Glutamatergic neuron (in vitro differentiated cells): ENCODE measurements at regions not wholly inside any gene's neighbourhood (a gene's known extent, or its start where the extent isn't known, plus 50 kb on each side); places are given as distances from the start of the nearest gene placed in this dataset.

Source experiments
- DNase-seq: peaks from one replicate; pipeline ENCODE4 v3.0.0; 2022
- H3K27ac Mint-ChIP-seq: one replicate; pipeline ENCODE4 v1.8.0; 2020; ENCODE audit warnings: mild to moderate bottlenecking, mixed read lengths, inconsistent platforms; ENCODE audit not compliant: unreplicated experiment
- H3K27me3 Mint-ChIP-seq: one replicate; pipeline ENCODE4 v1.8.0; 2020; ENCODE audit warnings: mild to moderate bottlenecking, moderate library complexity, mixed read lengths, inconsistent platforms; ENCODE audit not compliant: unreplicated experiment
- H3K36me3 Mint-ChIP-seq: one replicate; pipeline ENCODE4 v1.8.0; 2020; ENCODE audit warnings: mild to moderate bottlenecking, mixed read lengths, inconsistent platforms; ENCODE audit not compliant: unreplicated experiment
- H3K4me1 Mint-ChIP-seq: one replicate; pipeline ENCODE4 v1.8.0; 2020; ENCODE audit warnings: mild to moderate bottlenecking, low read depth, mixed read lengths, inconsistent platforms; ENCODE audit not compliant: unreplicated experiment
- H3K4me3 Mint-ChIP-seq: one replicate; pipeline ENCODE4 v1.8.0; 2020; ENCODE audit warnings: mild to moderate bottlenecking, mixed read lengths, inconsistent platforms; ENCODE audit not compliant: unreplicated experiment
- H3K9me3 Mint-ChIP-seq: one replicate; pipeline ENCODE4 v1.8.0; 2020; ENCODE audit warnings: mild to moderate bottlenecking, moderate library complexity, mixed read lengths, inconsistent platforms; ENCODE audit not compliant: unreplicated experiment
- CTCF ChIP-seq: fragments of 200-600 bp; sonication (generic); IDR thresholded peaks from one replicate; pipeline ENCODE4 v1.5.0; 2021; ENCODE audit not compliant: partially characterized antibody, unreplicated experiment

- H3K4me1 Mint-ChIP-seq: no peaks in the 10 kb centered on the region
- TF ChIP-seq CTCF: no peak
- no peak for DNase-seq
- H3K27me3 Mint-ChIP-seq: no peaks in the 10 kb centered on the region
- H3K36me3 Mint-ChIP-seq: no peaks in the 10 kb centered on the region
- no peak overlapping the region for H3K27ac Mint-ChIP-seq
- H3K9me3 Mint-ChIP-seq: peaks cover 2% of the 10 kb centered on the region
- H3K4me3 Mint-ChIP-seq: no peak overlapping the region
Observed at GRCh38 chr6:16004934-16005679, 123.8 kb upstream of the MYLIP start.

GRCh38 chr6:16003197-16003491 is 125.7 kb upstream of the MYLIP start:
- no peak for DNase-seq
- Mint-ChIP-seq H3K4me3 (no peak overlapping the region), H3K9me3 (no peaks in the 10 kb centered on the region), H3K27me3 (no peaks in the 10 kb centered on the region), H3K36me3 (no peaks in the 10 kb centered on the region), H3K27ac (no peak overlapping the region), H3K4me1 (no peaks in the 10 kb centered on the region)
- TF ChIP-seq CTCF: no peak

- no peak overlapping the region for H3K4me3 Mint-ChIP-seq
- no peak overlapping the region for H3K27ac Mint-ChIP-seq
- DNase-seq: no peak
- no peak for TF ChIP-seq CTCF
- H3K36me3 Mint-ChIP-seq: no peaks in the 10 kb centered on the region
- H3K27me3 Mint-ChIP-seq: no peaks in the 10 kb centered on the region
- H3K4me1 Mint-ChIP-seq: no peaks in the 10 kb centered on the region
- no peaks in the 10 kb centered on the region for H3K9me3 Mint-ChIP-seq
Observed at GRCh38 chr6:16002332-16003196, 126.3 kb upstream of the MYLIP start.

- no peaks in the 10 kb centered on the region for H3K9me3 Mint-ChIP-seq
Observed at GRCh38 chr6:16001158-16001557, 127.7 kb upstream of the MYLIP start.

More at GRCh38 chr6:16001158-16001557, 127.7 kb upstream of the MYLIP start:
- H3K27me3 Mint-ChIP-seq: peaks cover 2% of the 10 kb centered on the region
- H3K27ac Mint-ChIP-seq: no peak overlapping the region
- no peaks in the 10 kb centered on the region for H3K4me1 Mint-ChIP-seq
- no peak for TF ChIP-seq CTCF
- no peak overlapping the region for H3K4me3 Mint-ChIP-seq
- DNase-seq: no peak
- no peaks in the 10 kb centered on the region for H3K36me3 Mint-ChIP-seq
